GM10248 (cell line): ENCODE measurements at regions not wholly inside any gene's neighbourhood (a gene's known extent, or its start where the extent isn't known, plus 50 kb on each side); places are given as distances from the start of the nearest gene placed in this dataset.

Experiments
- CTCF ChIA-PET: fragments of 300-600 bp; sonication (Branson Sonifier 250); formaldehyde crosslinking; extraction: SDS; loops from one replicate; lab custom pipeline; 2021; ENCODE audit warnings: antibody characterized with exemption; lab: Yijun Ruan, JAX
- POLR2A ChIA-PET: fragments of 350-650 bp; sonication (Branson Sonifier 250); formaldehyde crosslinking; extraction: SDS; loops from one replicate; lab custom pipeline; 2020; ENCODE audit warnings: antibody characterized with exemption; lab: Yijun Ruan, JAX
- DNase-seq: peaks from one replicate; pipeline ENCODE4 v3.0.0; 2012; ENCODE audit errors: extremely low spot score
- CTCF ChIP-seq: IDR thresholded peaks from 2 replicates; pipeline ENCODE4 v1.5.1; 2012; ENCODE audit warnings: mild to moderate bottlenecking, low read depth; ENCODE audit errors: extremely low read depth, missing control alignments, control extremely low read depth

GRCh38 chr6:54491431-54491830 lies 183.2 kb downstream of the TINAG start:
- DNase-seq = no peak
- CTCF ChIA-PET = no interaction called here
- no peak for TF ChIP-seq CTCF
- POLR2A ChIA-PET = no interaction called here

GRCh38 chr6:54493138-54493537 lies 184.9 kb downstream of the TINAG start:
- TF ChIP-seq CTCF = no peak
- CTCF ChIA-PET = no interaction called here
- no peak for DNase-seq
- POLR2A ChIA-PET = no interaction called here

GRCh38 chr6:54503144-54503543 lies 194.9 kb downstream of the TINAG start:
- no peak for TF ChIP-seq CTCF
- ChIA-PET CTCF (no interaction called here), POLR2A (no interaction called here)
- DNase-seq = no peak

GRCh38 chr6:54515013-54515412 lies 206.8 kb downstream of the TINAG start:
- no peak for TF ChIP-seq CTCF
- ChIA-PET POLR2A (no interaction called here), CTCF (no interaction called here)
- no peak for DNase-seq

- no peak for DNase-seq
- ChIA-PET CTCF (no interaction called here), POLR2A (no interaction called here)
- TF ChIP-seq CTCF = no peak
Measured at GRCh38 chr6:54515713-54516112, 207.5 kb downstream of the TINAG start.

GRCh38 chr6:54516321-54516720 lies 208.1 kb downstream of the TINAG start:
- POLR2A ChIA-PET = no interaction called here
- DNase-seq = no peak
- CTCF ChIA-PET = no interaction called here
- no peak for TF ChIP-seq CTCF

GRCh38 chr6:54519161-54519560 lies 210.9 kb downstream of the TINAG start:
- TF ChIP-seq CTCF = no peak
- no peak for DNase-seq
- POLR2A ChIA-PET = no interaction called here
- CTCF ChIA-PET = no interaction called here
